ENCODE measurements at regions not wholly inside any gene's neighbourhood (a gene's known extent, or its start where the extent isn't known, plus 50 kb on each side); places are given as distances from the start of the nearest gene placed in this dataset.

DNA sequence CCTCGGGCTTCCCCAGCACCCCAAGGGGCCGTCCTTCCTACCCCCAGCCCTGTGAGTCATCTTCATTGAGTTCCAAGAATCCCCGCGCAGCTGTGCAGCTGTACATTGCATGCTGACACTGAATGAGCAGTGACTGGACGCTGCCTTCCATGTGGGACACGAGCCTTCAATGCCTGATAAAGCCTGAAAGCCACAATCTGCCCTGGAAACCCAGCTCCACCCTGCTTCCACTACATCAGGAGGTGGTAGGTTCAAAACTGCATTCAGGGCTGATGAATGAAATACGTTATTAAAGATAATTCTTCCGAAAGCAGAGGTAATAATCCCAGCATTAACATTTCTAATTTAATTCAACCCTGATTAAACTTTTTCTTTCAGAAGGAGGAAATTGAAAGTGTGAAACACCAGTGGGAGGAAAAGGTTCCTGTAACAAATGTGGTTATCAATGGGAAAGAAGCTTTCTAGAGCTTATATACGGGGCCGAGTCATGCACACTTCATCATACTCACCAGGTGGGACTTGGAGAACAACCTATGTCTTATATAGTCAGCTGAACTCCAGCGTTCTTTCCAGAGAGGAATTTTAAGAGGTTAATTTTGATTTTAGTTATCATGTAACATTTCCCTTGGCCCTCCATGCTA, 360.1 kb downstream of the LPIN1 start:
- DNase-seq (ENCODE audit: low read depth in 1 of 2, low spot score in 1 of 2) = no peak

DNA sequence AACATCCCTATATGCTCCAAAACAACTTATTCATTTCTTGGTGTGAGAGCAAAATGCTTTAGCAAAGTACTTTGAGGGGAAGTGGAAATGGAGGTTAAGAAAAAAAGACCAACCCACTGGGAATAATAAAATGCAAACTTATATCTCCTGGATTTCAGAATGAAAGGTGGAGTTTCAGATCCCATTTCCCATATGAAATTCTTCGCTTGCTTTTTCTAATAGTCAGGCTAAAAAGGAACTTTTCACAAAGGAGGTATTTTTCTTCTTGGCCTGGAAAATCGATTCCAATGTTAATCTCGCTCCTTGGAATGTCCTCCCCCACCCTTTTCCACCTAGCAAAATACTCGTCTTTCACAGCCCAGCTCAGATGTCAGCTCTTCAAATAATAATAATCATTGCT, 360.9 kb downstream of the LPIN1 start:
- no peak for DNase-seq (ENCODE audit: low read depth in 1 of 2, low spot score in 1 of 2)

DNA sequence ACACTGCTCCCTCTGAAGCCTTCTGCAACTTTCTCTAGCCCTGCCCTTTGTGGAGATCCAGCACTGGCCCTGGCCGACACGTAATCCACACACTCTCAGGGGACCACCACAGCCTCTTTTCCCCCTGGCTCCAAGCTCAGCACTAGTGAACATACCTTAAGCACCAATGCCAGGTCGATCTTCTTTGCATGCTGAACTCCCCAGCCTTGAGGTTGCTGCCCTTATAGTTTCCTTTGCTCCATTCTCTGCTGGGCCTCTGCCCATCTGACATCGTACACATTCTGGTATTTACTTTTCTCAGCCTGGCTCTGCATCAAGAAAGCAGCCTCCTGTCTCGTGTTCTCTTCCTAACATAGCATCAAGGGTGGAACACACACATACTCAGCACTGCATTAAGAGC, 361.5 kb downstream of the LPIN1 start:
- no peak for DNase-seq (ENCODE audit: low read depth in 1 of 2, low spot score in 1 of 2)

DNA sequence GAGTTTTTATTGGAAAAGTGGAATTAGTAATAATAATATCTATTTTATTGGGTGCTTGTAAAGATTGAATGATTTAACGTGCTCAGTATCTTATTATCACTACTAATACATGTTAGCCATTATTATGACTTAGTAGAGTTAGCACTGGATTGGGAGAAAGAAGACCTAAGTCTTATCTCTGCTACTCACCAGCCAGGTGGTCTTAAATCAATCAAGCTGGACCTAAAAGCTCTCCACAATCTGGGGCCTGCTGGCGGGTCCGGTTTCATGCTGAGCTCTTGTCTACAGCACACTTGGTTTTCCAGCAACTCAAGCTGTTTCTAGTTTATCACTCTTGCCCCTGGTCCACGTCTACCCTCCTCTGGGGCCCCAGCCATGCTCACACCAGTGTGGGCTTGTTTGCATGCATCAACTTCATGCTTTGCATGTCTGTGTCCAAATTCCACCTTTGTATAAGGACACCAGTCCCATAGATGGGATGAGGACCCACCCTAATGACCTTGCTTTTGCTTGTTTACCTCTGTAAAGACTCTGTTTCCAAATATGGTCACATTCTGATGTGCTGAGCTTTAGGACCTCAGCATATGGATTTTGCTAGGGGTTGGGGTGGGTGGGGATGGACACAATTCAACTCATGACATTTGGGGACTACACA, 363.1 kb downstream of the LPIN1 start:
- DNase-seq (ENCODE audit: low read depth in 1 of 2, low spot score in 1 of 2) = no peak

DNA sequence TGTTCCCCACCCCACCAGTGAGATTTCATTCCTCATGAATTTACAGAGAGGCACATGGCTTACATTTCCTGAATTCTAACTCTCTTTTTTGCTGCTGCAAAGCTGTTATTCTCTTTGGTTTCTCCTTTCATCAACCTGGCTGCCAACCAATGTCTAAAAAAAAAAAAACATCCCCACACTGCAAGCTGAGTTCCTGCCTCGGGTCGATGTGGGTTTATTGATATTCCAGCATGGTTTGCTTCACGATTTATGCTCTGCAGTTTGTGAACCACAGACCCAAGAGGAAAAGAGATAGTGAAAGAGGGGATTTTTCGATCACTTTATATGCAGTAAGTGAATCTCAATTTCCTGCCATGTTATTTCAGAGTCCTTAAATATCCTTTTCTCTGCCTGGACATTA, 363.6 kb downstream of the LPIN1 start:
- no peak for DNase-seq (ENCODE audit: low read depth in 1 of 2, low spot score in 1 of 2)

DNA sequence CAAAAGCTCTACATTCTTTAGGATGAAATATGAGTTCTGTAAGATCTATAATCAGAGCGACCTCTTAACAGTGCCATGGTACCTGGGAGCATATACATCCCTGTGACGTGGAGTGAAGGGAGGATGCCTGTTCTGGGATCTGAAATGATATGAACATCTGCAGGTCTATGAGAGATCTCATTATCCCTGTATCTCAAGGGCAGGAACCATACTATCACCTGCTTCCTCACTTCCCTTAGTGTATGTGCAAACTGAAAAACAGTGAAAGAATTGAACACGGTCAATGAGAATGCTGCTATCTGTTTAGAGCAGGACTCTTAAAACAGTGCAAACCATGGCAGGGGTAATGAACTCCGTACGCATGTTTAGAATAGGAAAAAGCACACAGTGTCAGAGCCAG, 364.0 kb downstream of the LPIN1 start:
- DNase-seq (ENCODE audit: low read depth in 1 of 2, low spot score in 1 of 2) = no peak

DNA sequence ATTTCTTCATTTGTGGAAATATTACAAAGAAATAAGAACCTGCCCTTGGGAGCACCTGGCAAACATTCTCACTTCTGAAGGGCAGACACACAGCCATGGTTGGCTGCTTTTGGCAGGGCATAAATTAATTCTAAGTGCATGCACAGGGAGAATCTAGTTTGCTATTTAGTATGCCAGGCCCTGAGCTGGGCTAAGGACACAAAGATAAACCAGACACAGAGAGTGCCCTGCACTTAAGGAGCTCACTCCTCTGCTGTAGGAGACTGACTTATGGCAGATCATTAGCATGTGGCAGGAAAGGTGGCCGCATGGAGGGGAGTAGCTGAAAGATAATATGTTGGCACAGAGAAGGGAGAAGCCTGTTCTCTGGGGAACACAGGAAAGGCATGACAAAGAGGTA, 367.0 kb downstream of the LPIN1 start:
- DNase-seq (ENCODE audit: low read depth in 1 of 2, low spot score in 1 of 2) = no peak

DNA sequence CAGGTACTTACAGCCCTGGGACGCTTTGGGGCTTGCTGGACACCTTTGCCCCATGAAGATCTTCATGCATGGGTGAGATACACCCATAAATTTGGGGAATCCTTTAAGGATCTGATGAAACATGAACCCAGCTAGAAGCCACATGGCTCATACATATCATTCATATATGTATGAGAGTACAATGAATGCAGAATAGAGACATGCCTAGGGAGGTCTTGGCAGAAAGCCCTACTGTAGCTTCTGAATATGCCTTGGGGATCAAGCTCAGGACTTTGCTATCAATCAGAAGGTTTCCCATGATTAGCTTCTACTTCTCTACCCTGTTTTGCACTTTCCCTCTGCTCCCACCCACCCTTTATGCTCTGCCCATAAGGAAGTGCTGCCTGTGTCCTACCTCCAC, 368.4 kb downstream of the LPIN1 start:
- no peak for DNase-seq (ENCODE audit: low read depth in 1 of 2, low spot score in 1 of 2)

DNA sequence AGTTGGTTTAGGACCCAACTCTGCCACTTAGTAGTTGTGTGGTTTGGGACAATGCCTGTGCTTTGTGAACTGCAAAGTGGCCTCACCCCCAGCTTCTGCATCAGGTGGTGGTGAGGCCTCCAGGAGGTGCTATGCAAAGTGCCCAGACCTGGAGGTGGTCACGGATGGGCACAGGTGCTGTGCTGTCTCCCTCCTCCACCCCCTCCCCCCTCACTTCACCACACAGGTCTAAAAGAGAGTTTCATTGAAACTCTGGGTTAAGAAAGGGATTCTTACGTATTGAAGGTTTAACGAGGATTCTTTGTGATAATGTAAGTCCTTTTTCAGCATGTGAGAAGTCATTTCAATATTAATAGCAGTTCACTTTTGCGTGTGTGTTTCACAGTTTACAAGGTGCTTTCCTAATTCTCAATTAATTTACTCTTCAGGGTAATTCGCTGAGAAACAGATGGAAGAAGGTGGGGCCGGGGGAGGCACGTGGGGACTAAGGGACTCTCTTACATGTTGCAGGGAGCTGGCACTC, 369.9 kb downstream of the LPIN1 start:
- no peak for DNase-seq (ENCODE audit: low read depth in 1 of 2, low spot score in 1 of 2)

DNA sequence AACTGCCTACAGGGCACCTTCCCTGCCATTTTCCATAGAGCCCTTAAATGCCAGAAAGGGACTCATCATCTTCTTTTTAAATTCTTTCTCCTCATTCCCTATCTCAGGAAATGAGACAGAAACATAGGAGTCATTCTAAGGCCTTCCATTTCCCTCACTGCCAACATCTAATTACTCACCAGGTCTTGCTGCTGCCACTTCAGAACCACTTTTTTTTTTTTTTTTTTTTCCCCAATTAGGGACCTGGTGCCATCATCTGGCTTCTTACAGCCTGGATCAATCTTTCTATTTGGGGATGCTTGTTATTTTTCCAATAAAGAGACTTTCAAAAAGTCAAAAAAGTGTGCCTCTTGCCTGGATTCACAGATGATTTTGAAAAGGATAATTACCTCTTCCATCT, 373.4 kb downstream of the LPIN1 start:
- no peak for DNase-seq (ENCODE audit: low read depth in 1 of 2, low spot score in 1 of 2)

DNA sequence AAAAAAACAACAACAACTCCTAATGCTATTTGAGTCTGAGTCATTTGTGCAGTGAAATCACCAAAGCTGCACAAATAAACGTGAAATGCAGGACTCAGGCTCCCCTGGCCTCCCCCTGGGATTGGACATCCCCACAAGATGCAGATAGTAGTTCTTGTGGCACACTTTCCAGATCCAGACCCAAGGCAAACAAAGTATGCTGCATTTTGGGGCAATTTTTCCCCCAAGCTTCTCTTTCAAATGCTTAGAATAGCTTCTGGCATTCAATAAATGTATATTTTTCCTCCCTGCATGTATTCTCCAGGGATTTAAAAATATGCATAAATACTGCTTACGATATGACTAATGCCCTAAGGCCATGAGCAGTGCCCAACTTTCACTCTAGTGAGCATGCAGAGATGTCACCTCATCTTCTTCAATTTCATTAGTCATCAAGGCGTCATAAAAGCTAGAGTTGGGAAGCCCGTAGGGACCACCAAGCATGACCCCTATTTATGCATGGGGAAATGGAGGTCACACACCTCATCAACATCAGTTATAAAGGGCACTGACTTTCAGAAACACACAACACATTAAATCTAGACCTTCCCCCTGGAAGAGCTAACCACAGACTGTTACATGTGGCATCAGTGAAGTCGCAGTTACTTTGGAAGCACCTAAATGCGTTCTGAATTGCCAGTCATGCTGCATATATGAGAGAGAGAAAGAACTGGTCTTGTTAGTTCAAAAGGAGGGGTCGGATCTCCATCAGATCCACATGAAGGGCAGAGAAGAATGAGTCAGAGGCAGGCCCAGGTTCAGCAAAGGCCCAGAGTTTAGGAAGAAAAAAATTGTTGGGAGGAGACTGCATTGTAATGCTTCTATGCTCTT, 374.1 kb downstream of the LPIN1 start:
- no peak for DNase-seq (ENCODE audit: low read depth in 1 of 2, low spot score in 1 of 2)

DNA sequence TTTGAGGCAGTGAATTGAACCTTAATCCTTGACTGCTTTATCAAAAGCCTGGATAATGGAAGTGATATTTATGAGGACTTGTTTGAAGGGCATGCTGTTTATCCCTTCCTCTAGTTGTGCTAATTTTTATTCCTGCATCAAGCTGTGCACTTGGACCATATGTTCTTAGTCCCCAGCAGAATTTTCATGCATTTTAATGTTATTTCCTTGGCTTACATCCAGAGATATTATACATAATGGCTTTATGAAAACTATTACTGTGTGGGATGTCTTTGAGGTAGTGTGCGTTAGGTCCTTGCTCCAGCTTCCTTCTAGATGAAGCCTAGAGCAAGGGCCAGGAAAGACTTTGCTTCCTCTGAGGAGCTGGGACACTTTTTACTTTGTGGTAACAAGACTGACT, 378.4 kb downstream of the LPIN1 start:
- DNase-seq (ENCODE audit: low read depth in 1 of 2, low spot score in 1 of 2) = no peak

DNA sequence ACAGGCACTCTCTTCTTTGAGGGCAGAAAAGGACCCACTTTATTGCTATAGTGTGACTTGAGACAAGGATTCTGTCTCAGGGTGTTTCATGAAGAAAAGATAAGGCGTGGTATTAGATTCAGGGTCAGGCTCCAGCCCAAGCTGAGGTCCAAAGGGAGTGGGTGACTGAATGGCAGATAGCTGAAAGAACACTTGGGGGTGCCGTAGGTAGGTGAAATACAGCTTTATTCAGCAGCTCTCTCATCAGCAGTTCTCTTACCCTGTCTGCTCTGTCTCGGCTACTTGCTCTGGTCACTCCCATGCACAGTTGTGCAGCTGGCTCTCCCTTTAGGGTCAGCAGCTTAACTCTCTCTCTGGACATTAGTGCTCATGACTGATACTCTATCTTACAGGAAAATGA, 379.9 kb downstream of the LPIN1 start:
- no peak for DNase-seq (ENCODE audit: low read depth in 1 of 2, low spot score in 1 of 2)

DNA sequence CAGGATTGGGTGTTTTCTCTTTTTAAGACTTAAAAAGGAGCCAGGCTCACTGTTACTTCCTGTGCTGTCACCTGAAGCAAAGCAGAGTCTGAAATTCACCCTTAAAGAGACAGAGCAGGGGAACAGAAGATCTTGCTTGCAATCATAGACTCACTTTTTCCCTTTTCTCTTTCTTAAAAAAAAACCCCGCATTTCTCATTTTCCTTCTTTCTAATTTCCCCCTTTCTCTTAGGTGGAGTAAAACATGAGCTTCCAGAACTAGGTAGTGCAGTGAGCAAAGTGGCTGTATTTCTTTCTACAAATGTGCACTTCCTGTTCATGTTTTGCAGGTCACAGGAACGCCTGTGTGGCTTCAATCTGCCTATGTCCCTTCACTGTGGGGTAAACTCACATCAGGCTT, 381.2 kb downstream of the LPIN1 start:
- DNase-seq (ENCODE audit: low read depth in 1 of 2, low spot score in 1 of 2) = no peak

DNA sequence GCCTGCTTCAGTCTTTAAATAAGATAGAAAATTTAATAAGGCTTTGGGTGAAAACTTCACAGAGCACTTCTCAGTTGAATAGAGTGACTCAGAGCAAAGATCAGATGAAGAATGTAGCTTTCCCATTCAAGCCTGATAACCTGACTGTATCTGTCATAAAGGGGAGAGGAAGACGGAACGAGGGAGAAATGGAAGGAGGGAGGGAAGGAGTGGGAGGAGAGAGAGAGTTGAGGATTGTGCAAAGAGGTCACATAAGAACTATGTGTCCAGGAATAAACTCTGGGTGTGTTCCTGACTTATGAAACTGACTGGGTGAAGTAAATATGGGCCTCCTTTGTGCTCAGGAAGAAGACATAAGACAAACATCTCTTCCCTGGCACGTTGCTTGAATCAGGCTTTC, 385.5 kb downstream of the LPIN1 start:
- no peak for DNase-seq (ENCODE audit: low read depth in 1 of 2, low spot score in 1 of 2)

DNA sequence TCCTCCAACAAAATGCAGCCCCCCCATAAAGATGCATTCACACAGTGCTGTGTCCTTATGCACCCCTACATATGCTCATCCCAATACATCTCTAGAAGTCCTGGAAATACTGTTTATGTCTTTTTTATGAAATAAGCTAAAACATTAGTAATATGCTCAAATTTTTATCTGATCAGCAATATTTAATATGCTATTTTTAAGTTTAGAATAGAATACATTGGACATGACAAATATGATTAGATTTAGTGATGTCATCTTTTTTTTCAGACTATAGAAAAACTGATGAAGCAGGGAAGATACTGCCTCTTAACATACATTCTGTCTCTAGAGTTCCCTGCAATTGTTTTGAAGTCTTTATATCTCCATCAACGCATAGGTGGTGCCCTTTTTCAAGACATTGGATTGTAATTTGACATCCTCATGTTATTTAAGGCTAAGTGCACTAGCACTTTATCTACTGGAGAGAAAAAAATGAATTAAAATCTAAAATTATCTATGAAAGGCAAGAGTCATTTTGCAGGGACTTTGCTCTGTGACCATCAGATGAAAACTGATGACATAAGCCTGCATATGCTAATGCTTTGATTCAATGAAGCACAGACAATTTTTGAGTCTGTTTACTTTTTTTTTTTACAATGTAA, 395.3 kb downstream of the LPIN1 start:
- no peak for DNase-seq (ENCODE audit: low read depth in 1 of 2, low spot score in 1 of 2)

DNA sequence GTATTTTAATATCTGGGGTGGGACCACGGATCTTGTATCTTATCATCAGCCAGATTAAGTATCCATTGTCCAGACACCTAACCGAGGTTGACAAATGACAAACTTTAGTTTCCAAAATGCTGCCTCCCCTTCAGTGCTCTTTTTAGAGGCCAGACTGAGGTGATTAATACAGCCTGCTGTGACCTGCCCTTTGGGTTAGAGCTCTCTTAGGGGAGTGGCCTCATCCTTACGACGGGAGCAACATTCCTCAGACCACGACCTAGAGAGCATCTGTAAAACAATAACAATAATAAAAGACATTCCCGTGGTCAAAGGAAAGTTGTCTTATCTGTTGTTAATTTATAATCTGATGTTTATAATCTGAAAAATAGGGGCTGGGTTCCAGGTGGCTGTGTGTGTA, 405.3 kb downstream of the LPIN1 start:
- DNase-seq (ENCODE audit: low read depth in 1 of 2, low spot score in 1 of 2) = no peak

DNA sequence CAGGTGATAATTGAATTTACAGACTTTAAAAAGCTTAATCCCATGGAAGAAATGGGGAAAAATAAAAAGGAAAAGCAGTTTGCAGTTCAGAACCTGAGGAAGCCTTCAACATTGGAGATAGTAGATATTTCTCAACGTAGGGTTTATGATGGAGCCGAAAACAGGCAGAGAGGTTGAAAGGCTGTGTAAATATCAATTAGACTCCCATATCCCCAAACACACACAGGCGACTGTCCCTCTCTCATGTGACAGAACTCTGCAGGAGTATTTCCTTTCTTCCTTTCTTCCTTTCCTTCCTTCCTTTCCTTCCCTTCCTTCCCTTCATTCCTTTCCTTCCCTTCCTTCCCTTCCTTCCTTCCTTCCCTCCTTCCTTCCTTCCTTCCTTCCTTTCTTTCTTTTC, 406.5 kb downstream of the LPIN1 start:
- no peak for DNase-seq (ENCODE audit: low read depth in 1 of 2, low spot score in 1 of 2)

DNA sequence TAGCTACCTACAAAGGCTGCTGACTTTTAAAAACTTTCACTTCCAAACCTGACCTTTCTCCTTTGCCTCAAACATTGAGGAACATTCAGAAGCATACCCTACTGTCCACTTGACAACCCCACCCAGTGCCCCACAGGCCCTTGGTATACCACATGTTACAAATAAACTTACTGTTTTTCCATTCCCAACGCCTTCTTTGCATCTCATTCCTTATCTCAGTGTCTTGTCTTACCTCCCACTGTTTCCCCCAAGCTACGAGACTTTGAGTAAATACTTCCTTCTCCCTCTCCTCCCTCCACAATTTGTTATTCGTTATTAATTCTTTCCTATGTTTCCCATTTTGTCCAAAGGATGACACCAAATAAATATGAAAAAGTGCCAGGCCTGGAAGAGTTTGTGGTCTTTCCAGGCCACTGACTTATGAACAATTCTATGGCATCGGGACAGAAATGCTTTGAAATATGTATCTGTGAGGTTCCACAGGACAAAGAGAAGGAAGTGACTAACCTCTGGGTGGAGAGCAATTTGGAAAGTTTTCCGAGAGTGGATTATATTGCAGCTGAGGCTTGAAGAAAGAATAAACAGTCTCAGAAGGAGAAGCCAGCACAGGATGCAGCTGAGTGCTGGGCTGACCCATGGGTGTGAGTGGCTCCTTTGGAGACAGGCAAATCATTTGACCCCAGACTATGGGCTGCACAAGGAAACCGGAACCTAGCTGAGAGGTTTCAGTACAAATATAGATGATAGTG, 409.0 kb downstream of the LPIN1 start:
- no peak for DNase-seq (ENCODE audit: low read depth in 1 of 2, low spot score in 1 of 2)

DNA sequence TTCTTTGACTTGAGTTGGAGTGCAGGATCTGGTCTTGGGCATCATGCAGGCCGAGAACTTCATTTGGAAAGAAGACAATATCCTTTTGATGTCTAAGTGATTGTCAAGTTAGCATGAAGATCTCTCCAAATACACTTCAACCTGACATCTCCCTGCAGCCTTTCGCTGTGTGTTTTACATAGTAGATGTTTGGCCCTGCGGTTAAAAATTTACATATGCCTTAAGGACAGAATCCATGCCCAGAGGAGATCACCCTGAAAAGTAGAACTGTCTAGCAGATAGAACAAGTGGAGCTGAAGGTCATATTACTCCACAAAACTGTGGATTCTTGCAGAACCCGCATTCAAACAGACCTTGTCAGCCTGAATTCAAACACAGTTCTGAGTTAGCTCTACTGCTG, 409.9 kb downstream of the LPIN1 start:
- DNase-seq (ENCODE audit: low read depth in 1 of 2, low spot score in 1 of 2) = no peak

DNA sequence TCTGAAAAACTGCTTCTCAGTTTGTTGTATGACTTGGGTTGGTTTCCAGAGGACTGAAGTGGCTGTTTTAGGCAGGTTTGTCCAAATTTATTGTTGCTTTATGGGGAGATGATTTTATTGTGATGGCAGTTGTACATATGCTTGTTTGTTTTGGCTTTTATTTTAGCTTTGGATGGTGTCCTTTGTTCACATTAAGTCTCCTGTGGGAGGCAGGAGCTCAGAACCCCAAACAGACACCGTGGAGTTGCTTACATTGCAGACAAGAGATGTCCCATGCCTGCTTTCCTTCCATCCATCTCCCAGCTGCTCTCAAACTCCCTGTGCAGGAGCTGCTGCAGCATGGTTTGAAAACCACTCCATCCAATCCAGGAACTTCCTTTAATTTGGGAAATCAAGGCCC, 414.7 kb downstream of the LPIN1 start:
- no peak for DNase-seq (ENCODE audit: low read depth in 1 of 2, low spot score in 1 of 2)

Measured in activated T-helper 1 cell treated with anti-CD3 and anti-CD28 coated beads, Interleukin-2, amount 50 U/mL, for 16 hours (primary cell).